ENCODE measurements at regions not wholly inside any gene's neighbourhood (a gene's known extent, or its start where the extent isn't known, plus 50 kb on each side); places are given as distances from the start of the nearest gene placed in this dataset.
"Not testable (repeated sequence)": the region's sequence is repeated elsewhere in the genome, so short reads cannot be mapped to it uniquely, and the experiment has no call there.

GRCh38 chr22:22296047-22296446, 51.5 kb downstream of the VPREB1 start:
- not testable (repeated sequence) for DNase-seq (ENCODE audit: low read depth)

- DNase-seq (ENCODE audit: low read depth): not testable (repeated sequence)
Measured at GRCh38 chr22:22297159-22297793, 52.7 kb downstream of the VPREB1 start.

GRCh38 chr22:22297794-22298653, 53.4 kb downstream of the VPREB1 start:
- peak; percentile 74 for DNase-seq (ENCODE audit: low read depth)

- not testable (repeated sequence) for DNase-seq (ENCODE audit: low read depth)
Measured at GRCh38 chr22:22298654-22299009, 54.0 kb downstream of the VPREB1 start.

- not testable (repeated sequence) for DNase-seq (ENCODE audit: low read depth)
Measured at GRCh38 chr22:22300511-22300910, 55.9 kb downstream of the VPREB1 start.

- not testable (repeated sequence) for DNase-seq (ENCODE audit: low read depth)
Measured at GRCh38 chr22:22300946-22301345, 56.4 kb downstream of the VPREB1 start.

- DNase-seq (ENCODE audit: low read depth): no peak
Measured at GRCh38 chr22:22316589-22316988, 72.0 kb downstream of the VPREB1 start.

GRCh38 chr22:22318723-22319465, 74.3 kb downstream of the VPREB1 start:
- no peak for DNase-seq (ENCODE audit: low read depth)

- peak; percentile 51 for DNase-seq (ENCODE audit: low read depth)
Measured at GRCh38 chr22:22321743-22322611, 77.4 kb downstream of the VPREB1 start.

GRCh38 chr22:22322792-22323191, 78.2 kb downstream of the VPREB1 start:
- no peak for DNase-seq (ENCODE audit: low read depth)

- no peak for DNase-seq (ENCODE audit: low read depth)
Measured at GRCh38 chr22:22327723-22328122, 83.1 kb downstream of the VPREB1 start.

- no peak for DNase-seq (ENCODE audit: low read depth)
Measured at GRCh38 chr22:22329792-22330191, 85.2 kb downstream of the VPREB1 start.

- DNase-seq (ENCODE audit: low read depth): not testable (repeated sequence)
Measured at GRCh38 chr22:22335640-22336039, 91.1 kb downstream of the VPREB1 start.

GRCh38 chr22:22336333-22336732, 91.7 kb downstream of the VPREB1 start:
- not testable (repeated sequence) for DNase-seq (ENCODE audit: low read depth)

GRCh38 chr22:22338778-22339177, 94.2 kb downstream of the VPREB1 start:
- not testable (repeated sequence) for DNase-seq (ENCODE audit: low read depth)

- DNase-seq (ENCODE audit: low read depth): no peak
Measured at GRCh38 chr22:22341736-22342135, 97.2 kb downstream of the VPREB1 start.

- DNase-seq (ENCODE audit: low read depth): peak; percentile 44
Measured at GRCh38 chr22:22342697-22343580, 98.4 kb downstream of the VPREB1 start.

- no peak for DNase-seq (ENCODE audit: low read depth)
Measured at GRCh38 chr22:22343581-22344296, 99.2 kb downstream of the VPREB1 start.

GRCh38 chr22:22344430-22344829, 99.8 kb downstream of the VPREB1 start:
- no peak for DNase-seq (ENCODE audit: low read depth)

GRCh38 chr22:22345781-22346180, 101.2 kb downstream of the VPREB1 start:
- DNase-seq (ENCODE audit: low read depth): no peak

All from activated T-cell treated with anti-CD3 and anti-CD28 coated beads for 24 hours (primary cell).